Endothelial cell of hepatic sinusoid (primary cell): ENCODE measurements at regions not wholly inside any gene's neighbourhood (a gene's known extent, or its start where the extent isn't known, plus 50 kb on each side); places are given as distances from the start of the nearest gene placed in this dataset.

ENCODE experiments used
- in situ Hi-C: cut with HindIII; loops from 2 replicates; pipeline ENCODE4 v1.10.0; 2017; ENCODE audit warnings: low sequenced_read_pairs

- in situ Hi-C loops = no loop called here
Measured at GRCh38 chr2:183269956-183270355, 145.7 kb downstream of the NUP35 start.

- in situ Hi-C loops = no loop called here
Measured at GRCh38 chr2:183283209-183283608, 159.0 kb downstream of the NUP35 start.

- in situ Hi-C loops = no loop called here
Measured at GRCh38 chr2:183284606-183285005, 160.4 kb downstream of the NUP35 start.

GRCh38 chr2:183291436-183291835 is 167.2 kb downstream of the NUP35 start:
- in situ Hi-C loops = loop anchor here (5.0 kb wide), 1 partner anchor 49 kb away; no protein-coding TSS in a partner anchor

- in situ Hi-C loops = loop anchor here (5.0 kb wide), 1 partner anchor 50 kb away; no protein-coding TSS in a partner anchor
Measured at GRCh38 chr2:183292028-183292427, 167.8 kb downstream of the NUP35 start.

- in situ Hi-C loops = no loop called here
Measured at GRCh38 chr2:183339311-183339710, 215.1 kb downstream of the NUP35 start.

- in situ Hi-C loops = no loop called here
Measured at GRCh38 chr2:183341057-183341456, 216.8 kb downstream of the NUP35 start.

- in situ Hi-C loops = no loop called here
Measured at GRCh38 chr2:183347969-183348368, 223.7 kb downstream of the NUP35 start.

- in situ Hi-C loops = no loop called here
Measured at GRCh38 chr2:183348492-183348891, 224.2 kb downstream of the NUP35 start.

- in situ Hi-C loops = no loop called here
Measured at GRCh38 chr2:183349091-183349490, 224.8 kb downstream of the NUP35 start.

GRCh38 chr2:183359867-183360266 is 235.6 kb downstream of the NUP35 start:
- in situ Hi-C loops = no loop called here

- in situ Hi-C loops = no loop called here
Measured at GRCh38 chr2:183371545-183371944, 247.3 kb downstream of the NUP35 start.

- in situ Hi-C loops = no loop called here
Measured at GRCh38 chr2:183375821-183376220, 251.6 kb downstream of the NUP35 start.

- in situ Hi-C loops = loop anchor here (5.0 kb wide), 1 partner anchor 57 kb away; no protein-coding TSS in a partner anchor
Measured at GRCh38 chr2:183383854-183384253, 259.6 kb downstream of the NUP35 start.

- in situ Hi-C loops = no loop called here
Measured at GRCh38 chr2:183389546-183390080, 265.4 kb downstream of the NUP35 start.

- in situ Hi-C loops = no loop called here
Measured at GRCh38 chr2:183390109-183390508, 265.9 kb downstream of the NUP35 start.

- in situ Hi-C loops = no loop called here
Measured at GRCh38 chr2:183404392-183404791, 280.1 kb downstream of the NUP35 start.

- in situ Hi-C loops = no loop called here
Measured at GRCh38 chr2:183408562-183408961, 284.3 kb downstream of the NUP35 start.

GRCh38 chr2:183409662-183410061 is 285.4 kb downstream of the NUP35 start:
- in situ Hi-C loops = no loop called here

- in situ Hi-C loops = no loop called here
Measured at GRCh38 chr2:183416753-183417152, 292.5 kb downstream of the NUP35 start.

- in situ Hi-C loops = no loop called here
Measured at GRCh38 chr2:183426825-183427224, 302.6 kb downstream of the NUP35 start.

GRCh38 chr2:183427558-183427957 is 303.3 kb downstream of the NUP35 start:
- in situ Hi-C loops = no loop called here

GRCh38 chr2:183428881-183429280 is 304.6 kb downstream of the NUP35 start:
- in situ Hi-C loops = no loop called here
